DMS 273 (cell line): ENCODE measurements at regions not wholly inside any gene's neighbourhood (a gene's known extent, or its start where the extent isn't known, plus 50 kb on each side); places are given as distances from the start of the nearest gene placed in this dataset.

ENCODE experiments used
- DNase-seq: peaks from one replicate; lab custom pipeline; 2025; ENCODE audit not compliant: unreplicated experiment; lab: John Stamatoyannopoulos, UW

DNA sequence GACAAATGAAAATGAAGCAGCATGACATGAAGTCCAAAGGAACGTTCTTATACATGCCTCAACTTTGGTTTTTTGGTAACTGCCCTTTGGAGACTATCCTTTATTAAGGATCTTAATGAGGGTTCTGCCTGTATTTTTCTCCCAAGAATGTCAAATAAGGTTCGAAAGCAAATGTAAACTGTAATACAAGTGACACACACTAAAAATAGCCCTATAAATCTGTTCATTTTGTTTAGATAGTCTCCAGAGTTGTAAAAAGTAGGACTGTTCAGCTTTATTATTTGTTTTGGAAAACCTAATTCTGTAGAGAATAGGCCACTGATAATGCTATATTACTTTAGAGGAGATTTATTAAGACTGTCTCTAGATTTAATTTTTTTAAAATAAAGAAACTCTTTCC is 80.5 kb upstream of the CDIN1 start:
- no peak for DNase-seq

DNA sequence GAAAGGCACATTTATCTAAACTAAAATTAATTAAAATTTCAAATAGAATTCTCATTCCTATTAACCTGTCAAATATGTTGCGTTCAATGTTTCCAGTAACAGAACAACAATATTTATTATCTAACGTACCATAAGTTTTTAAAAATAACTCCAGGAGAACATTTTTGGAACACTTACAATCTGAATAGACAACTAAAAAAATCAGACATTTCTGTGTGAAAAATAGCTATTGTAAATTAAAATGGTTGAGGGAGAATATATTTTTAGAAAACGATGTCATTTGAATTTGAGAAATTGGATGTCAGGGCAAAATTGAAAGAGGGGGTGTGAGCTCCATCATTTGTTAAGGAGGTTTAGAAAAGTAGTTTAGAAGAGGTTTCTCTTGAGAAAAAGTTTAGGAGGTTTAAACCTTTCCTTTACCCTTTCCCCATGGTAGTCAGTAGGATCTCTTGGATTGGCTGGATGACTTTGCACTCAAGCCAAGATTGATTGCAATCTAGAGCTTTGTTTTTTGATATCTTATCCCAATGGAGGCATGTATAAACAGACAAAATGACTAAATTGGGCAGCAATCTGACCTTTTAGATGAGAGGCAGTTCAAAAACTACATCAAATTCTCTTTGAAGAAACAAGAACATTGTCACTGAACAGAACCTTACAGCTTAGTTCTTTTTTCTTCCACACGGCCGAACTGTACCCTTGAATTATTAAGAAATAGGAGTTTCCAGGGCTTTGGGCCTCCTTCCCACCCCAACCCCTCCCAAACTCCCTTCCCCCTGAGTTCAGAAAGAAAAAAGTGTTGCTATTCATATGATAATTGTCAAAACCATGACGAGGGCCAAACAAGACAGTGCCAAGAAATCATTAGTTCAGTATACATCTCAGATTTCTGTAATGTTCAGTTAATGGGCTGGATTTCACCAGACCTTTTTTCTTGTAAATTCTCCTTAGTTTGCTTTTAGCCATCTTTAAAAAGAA is 79.7 kb upstream of the CDIN1 start:
- DNase-seq, result no peak

DNA sequence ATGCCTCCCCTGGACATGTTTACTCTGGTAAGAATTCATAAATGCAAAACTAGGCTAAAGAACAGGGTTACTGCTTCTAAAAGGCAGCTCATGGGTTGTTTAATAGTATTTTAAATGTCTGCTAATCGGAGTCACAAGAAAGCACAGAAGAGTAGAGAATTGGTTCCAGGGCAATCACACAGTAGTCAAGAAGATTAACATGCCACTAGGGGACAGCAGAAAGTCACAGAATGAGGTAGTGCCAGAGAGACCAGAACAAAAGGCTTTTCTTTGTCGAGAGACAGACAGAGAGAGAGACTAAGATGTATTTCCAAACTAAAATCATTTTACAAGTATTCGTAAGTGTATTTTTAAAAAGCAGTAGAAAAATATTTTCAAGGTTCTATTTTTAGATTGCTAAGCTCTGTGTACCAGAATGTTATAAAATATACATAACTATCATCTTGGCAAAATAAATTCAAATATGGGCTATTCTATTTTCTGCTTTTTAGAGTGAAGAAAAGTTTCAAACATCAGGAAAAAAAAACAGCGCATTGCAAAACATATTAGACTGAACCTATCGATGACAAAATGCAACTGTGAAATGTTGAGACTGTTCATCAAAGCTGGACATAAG is 78.3 kb upstream of the CDIN1 start:
- DNase-seq, result peak; percentile 64

DNA sequence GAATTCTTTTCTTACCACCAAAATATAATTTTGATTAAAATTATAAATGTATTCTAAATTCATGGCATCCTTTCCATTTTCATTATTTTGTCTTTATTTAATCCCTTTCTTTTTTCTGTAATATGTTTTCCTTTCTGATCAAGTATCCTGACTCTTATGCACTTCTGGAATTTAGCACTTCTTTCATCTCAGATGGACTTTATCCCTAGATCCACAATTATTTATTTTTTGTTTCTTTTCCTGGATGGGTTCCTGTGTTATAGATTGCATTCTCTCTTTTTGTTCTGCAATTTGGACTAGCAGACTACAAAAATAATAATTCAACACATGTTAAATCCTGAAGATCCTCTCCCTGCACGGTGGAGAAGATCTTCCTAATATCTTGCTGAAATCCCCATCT is 76.9 kb upstream of the CDIN1 start:
- no peak for DNase-seq

DNA sequence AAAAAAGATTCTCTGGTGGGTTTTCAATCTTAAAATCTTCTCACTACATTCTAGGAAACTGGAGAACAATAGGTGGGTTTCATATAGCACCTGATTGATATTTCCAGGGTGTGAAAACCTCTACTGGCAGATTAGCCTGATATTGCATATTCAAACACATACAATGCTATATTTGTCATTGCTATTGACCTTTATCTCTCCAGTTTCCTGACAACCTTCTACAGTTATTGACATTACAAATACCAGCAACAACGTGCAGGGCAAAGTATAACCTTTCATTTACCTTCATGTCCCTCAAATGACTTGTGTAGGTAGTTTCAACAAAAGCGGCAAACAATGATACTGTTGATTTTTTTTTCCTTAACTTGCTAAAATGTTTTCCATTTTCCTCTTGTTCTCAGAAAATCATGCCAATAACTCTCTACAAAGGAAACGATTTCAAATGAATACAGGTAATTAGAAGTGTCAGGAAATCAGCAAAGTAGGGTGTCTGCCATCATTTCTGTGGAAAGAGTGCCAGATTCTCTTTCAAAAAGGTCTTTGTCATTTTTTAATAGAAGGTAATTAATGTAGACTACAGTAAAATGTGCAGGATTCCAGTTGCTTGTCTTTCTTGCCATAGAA is 72.6 kb upstream of the CDIN1 start:
- no peak for DNase-seq

DNA sequence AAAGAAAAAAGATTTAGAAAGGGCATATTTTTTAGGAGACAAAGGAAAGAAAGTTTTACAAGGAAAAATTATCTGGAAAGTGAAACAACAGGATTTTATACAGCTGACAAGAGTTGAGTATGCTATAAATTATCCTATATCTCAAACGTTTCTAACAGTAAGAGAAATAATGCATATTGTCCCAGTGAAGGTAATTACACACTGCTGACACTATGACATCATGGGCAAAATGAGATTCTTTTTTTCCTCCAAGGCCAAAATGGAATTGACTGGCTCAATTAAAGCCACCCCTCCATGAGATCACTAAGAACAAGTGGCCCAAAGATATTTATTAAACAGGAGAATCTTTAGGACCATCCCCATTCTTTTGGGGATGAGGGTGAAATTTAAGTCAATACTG is 72.0 kb upstream of the CDIN1 start:
- DNase-seq, result no peak

DNA sequence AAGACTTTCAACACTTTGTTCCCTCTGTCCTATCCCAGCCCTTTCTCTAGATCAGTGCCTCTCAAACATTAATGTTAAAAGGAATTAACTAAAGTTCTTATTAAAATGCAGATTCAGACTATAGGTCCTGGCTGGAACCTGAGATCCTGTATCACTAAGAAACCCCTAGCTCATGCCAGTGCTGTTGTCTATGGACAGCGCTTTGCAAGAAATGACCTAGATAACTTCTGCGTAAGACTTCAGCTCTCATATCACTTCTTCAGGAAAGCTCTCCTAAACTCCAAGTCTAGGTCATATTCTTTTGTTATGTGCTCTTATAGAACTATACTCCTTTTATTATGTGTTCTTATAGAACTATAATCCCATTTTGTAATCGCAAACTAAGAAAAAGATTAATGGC is 67.8 kb upstream of the CDIN1 start:
- no peak for DNase-seq

DNA sequence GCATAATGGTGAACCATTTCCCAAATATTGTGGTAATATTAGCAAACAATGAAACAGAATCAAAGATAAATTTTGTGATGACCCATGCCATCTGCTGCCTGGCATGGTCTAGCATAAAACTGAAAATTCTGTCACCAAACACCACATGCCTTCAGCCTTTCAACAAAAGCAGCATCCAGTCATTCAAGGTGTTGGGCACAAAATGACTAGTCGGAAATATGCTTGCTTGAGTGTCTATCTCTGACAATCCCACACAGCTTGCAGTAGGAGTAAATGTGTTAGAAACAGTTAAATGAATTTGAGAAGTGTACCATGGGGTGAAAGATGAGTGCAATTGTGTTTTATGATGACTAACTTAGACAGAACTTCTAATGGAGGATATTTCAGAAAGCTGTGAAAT is 61.7 kb upstream of the CDIN1 start:
- DNase-seq, result no peak

DNA sequence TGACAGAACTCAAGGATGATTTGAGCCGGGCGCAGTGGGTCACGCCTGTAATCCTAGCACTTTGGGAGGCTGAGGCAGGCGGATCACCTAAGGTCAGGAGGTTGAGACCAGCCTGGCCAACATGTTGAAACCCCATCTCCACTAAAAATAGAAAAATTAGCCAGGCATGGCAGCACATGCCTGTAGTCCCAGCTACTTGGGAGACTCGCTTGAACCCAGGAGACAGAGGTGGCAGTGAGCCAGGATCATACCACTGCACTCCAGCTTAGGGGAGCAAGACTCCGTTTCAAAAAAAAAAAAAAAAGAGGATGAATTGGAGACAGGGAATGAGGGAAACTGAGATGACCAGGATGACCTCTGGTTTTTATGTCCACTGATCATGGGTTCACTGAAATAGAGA is 60.4 kb upstream of the CDIN1 start:
- DNase-seq, result no peak

DNA sequence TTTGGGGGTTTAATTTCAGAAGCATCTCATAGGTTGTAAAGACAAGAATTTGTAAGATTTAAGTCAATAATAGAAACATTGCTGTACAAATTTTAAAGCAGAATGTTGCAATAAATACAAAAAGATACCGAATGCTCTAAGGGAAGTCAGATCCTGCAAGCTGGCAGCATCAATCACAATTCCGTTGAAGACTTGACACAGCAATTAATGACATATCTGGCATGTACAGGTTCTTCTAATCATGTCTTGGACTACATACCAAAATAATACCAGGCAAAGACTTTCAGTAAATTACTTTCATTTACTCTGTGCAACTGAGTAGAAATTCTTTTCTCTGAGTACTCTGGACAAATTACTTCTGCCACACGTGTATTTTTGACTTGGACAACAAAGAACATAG is 54.0 kb upstream of the CDIN1 start:
- DNase-seq, result no peak

DNA sequence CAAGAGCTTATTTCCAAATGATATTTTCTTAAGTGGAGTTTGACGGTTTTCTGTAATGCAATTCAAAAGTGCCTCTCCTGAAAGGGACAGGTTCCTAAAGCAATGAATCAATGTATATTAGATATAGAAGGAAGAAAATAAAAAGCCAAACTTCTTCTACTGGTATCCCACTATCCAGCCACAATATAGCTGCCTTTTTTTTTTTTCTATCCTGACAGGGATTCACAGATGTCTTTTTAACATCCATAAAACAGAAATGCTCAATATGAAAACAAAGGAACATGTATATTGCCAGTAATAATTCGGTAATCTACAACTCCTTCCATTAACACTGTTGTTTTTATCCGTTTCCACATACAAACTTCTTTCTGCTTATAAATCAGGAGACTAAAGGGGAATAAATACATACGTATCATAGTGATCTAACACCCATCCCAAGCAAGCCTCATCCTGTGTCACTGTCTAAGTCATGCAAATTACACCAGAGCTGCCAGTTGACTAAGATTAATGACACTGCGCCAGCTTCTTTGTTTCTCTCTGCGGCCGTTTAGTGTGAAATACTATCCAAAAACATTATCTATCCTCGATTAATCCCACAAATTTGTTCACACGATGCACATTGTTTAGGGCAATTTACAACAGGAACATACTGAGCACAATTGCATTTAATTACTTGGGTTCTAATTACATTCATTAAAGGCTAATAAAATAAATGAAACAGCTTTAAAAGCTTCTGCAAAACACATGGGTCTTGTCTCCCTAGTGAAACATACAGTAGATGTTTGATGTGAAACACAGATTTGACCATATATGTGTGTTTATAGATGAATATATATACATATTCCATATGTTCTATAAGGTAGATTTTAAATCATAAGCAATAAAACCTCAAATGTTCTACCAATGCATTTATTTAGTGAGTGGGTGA is 51.9 kb upstream of the CDIN1 start:
- peak; percentile 1 for DNase-seq

DNA sequence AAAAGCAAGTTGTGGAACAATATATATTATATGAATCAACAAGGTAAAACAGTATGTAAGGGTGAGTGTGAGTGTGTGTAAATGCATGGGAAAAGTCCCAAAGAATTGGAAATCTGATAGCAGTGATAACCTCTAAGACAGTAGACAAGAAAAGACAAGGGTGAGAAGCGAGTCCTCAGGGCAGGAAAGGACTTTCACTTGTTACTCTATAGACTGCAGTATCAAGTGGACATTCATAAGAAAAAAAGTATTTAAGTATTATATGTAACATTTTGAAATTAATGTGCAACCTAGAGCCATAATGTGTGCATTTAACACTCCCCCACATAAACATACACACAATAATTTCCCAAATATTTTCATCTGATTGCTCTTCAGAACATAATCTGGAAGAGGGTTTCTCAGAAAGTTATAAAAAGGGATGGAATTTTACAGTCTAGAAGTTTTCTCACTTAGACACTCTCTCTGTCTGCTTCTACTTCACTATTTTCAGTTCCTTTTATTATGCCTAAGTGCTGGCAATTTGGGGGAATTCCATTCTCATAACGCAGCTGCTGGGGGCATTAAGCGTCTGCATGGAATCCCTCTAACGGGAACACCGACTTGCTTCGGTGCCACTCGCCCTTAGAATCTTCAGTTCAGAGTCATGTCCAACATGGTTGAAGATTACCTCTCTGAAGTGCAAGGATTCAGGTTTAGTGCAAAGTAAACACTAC is 50.0 kb upstream of the CDIN1 start:
- DNase-seq, result no peak
